ENCODE measurements at regions not wholly inside any gene's neighbourhood (a gene's known extent, or its start where the extent isn't known, plus 50 kb on each side); places are given as distances from the start of the nearest gene placed in this dataset.

DNA sequence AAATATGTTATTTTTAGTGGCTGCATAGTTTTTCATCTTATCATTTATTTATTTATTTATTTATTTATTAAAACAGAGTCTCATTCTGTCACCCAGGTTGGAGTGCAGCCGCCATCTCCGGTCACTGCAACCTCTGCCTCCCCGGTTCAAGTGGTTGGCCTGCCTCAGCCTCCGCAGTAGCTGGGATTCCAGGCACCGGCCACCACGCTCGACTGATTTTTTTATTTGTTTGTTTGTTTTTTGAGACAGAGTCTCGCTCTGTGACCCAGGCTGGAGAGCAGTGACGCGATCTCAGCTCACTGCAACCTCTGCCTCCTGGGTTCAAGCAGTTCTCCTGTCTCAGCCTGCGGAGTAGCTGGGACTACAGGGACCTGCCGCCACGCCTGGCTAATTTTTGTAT, 262.9 kb upstream of the DDI1 start:
- TF ChIP-seq, protein P1, sequence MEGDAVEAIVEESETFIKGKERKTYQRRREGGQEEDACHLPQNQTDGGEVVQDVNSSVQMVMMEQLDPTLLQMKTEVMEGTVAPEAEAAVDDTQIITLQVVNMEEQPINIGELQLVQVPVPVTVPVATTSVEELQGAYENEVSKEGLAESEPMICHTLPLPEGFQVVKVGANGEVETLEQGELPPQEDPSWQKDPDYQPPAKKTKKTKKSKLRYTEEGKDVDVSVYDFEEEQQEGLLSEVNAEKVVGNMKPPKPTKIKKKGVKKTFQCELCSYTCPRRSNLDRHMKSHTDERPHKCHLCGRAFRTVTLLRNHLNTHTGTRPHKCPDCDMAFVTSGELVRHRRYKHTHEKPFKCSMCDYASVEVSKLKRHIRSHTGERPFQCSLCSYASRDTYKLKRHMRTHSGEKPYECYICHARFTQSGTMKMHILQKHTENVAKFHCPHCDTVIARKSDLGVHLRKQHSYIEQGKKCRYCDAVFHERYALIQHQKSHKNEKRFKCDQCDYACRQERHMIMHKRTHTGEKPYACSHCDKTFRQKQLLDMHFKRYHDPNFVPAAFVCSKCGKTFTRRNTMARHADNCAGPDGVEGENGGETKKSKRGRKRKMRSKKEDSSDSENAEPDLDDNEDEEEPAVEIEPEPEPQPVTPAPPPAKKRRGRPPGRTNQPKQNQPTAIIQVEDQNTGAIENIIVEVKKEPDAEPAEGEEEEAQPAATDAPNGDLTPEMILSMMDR (IDR thresholded peaks at IDR 0.05), result no peak
- no peak for TF ChIP-seq POLR2A (IDR thresholded peaks at IDR 0.05)

Measured in stomach (tissue), 4 donors.